Neural progenitor cell (in vitro differentiated cells): ENCODE measurements at regions not wholly inside any gene's neighbourhood (a gene's known extent, or its start where the extent isn't known, plus 50 kb on each side); places are given as distances from the start of the nearest gene placed in this dataset. TPM values are rescaled to one million over a fixed set of nuclear protein-coding genes. Genes with fewer than 3 reads are reported as not detected.

ENCODE experiments used
- DNase-seq: peaks from one replicate; pipeline ENCODE4 v3.0.0-alpha.2; 2016; ENCODE audit warnings: low spot score
- H2AFZ ChIP-seq: fragments of 200-600 bp; sonication (generic); replicated peaks from 2 replicates; pipeline ENCODE4 v1.6.1; 2016; ENCODE audit warnings: antibody characterized with exemption
- H3F3A ChIP-seq: fragments of 200-600 bp; sonication (generic); 2 replicates; pipeline ENCODE4 v1.6.1; 2016; ENCODE audit warnings: antibody characterized with exemption, low read depth
- H3K27ac ChIP-seq: fragments of 200-600 bp; sonication (generic); 2 replicates; pipeline ENCODE4 v1.5.1; 2016; ENCODE audit warnings: mild to moderate bottlenecking
- H3K27me3 ChIP-seq: fragments of 200-600 bp; sonication (generic); 2 replicates; pipeline ENCODE4 v1.6.1; 2016; ENCODE audit warnings: mild to moderate bottlenecking, moderate library complexity
- H3K36me3 ChIP-seq: fragments of 200-600 bp; sonication (generic); 2 replicates; pipeline ENCODE4 v1.5.1; 2016
- H3K4me1 ChIP-seq: fragments of 200-600 bp; sonication (generic); 2 replicates; pipeline ENCODE4 v1.6.1; 2016; ENCODE audit warnings: mixed run types
- H3K4me2 ChIP-seq: fragments of 200-600 bp; sonication (generic); 2 replicates; pipeline ENCODE4 v1.6.1; 2016
- H3K4me3 ChIP-seq: fragments of 200-600 bp; sonication (generic); 2 replicates; pipeline ENCODE4 v1.5.1; 2016
- H3K79me2 ChIP-seq: fragments of 200-600 bp; sonication (generic); 2 replicates; pipeline ENCODE4 v1.6.1; 2016; ENCODE audit warnings: low read depth
- H3K9ac ChIP-seq: fragments of 200-600 bp; sonication (generic); 2 replicates; pipeline ENCODE4 v1.6.1; 2016
- H3K9me3 ChIP-seq: fragments of 200-600 bp; sonication (generic); 2 replicates; pipeline ENCODE4 v1.5.1; 2016; ENCODE audit warnings: low read depth
- H4K20me1 ChIP-seq: fragments of 200-600 bp; sonication (generic); 2 replicates; pipeline ENCODE4 v1.6.1; 2016; ENCODE audit warnings: low read depth
- H3K27ac Mint-ChIP-seq: 3 replicates; pipeline ENCODE4 v1.8.0; 2021; ENCODE audit warnings: mixed read lengths
- H3K27me3 Mint-ChIP-seq: 2 replicates; pipeline ENCODE4 v1.8.0; 2022; ENCODE audit warnings: low read depth, mild to moderate bottlenecking, inconsistent platforms, moderate library complexity, mixed read lengths; ENCODE audit not compliant: insufficient read depth
- H3K36me3 Mint-ChIP-seq: 3 replicates; pipeline ENCODE4 v1.8.0; 2021; ENCODE audit warnings: mixed read lengths
- H3K4me1 Mint-ChIP-seq: 3 replicates; pipeline ENCODE4 v1.8.0; 2021; ENCODE audit warnings: mixed read lengths
- H3K4me3 Mint-ChIP-seq: 3 replicates; pipeline ENCODE4 v1.8.0; 2021; ENCODE audit warnings: mild to moderate bottlenecking, moderate library complexity, mixed read lengths
- H3K9me3 Mint-ChIP-seq: 3 replicates; pipeline ENCODE4 v1.8.0; 2020; ENCODE audit warnings: mixed read lengths
- EZH2 ChIP-seq: fragments of 200-600 bp; sonication (generic); IDR thresholded peaks from 2 replicates; pipeline ENCODE4 v1.6.1; 2017; ENCODE audit warnings: antibody characterized with exemption, mild to moderate bottlenecking, moderate library complexity
- EZH2phosphoT487 ChIP-seq: fragments of 200-600 bp; sonication (generic); IDR thresholded peaks from 2 replicates; pipeline ENCODE4 v1.6.1; 2017; ENCODE audit warnings: antibody characterized with exemption
- small RNA-seq: library from RNA; depleted of rRNA; stranded (forward); fragments of <200 nt; gene quantifications from one replicate; pipeline ENCODE3, GENCODE V24; 2015
- TF ChIP-seq, protein P1 (sequence below): fragments of 200-600 bp; sonication (generic); IDR thresholded peaks from 2 replicates; pipeline ENCODE4 v1.5.1; 2017; ENCODE audit warnings: antibody characterized with exemption, mild to moderate bottlenecking

DNA sequence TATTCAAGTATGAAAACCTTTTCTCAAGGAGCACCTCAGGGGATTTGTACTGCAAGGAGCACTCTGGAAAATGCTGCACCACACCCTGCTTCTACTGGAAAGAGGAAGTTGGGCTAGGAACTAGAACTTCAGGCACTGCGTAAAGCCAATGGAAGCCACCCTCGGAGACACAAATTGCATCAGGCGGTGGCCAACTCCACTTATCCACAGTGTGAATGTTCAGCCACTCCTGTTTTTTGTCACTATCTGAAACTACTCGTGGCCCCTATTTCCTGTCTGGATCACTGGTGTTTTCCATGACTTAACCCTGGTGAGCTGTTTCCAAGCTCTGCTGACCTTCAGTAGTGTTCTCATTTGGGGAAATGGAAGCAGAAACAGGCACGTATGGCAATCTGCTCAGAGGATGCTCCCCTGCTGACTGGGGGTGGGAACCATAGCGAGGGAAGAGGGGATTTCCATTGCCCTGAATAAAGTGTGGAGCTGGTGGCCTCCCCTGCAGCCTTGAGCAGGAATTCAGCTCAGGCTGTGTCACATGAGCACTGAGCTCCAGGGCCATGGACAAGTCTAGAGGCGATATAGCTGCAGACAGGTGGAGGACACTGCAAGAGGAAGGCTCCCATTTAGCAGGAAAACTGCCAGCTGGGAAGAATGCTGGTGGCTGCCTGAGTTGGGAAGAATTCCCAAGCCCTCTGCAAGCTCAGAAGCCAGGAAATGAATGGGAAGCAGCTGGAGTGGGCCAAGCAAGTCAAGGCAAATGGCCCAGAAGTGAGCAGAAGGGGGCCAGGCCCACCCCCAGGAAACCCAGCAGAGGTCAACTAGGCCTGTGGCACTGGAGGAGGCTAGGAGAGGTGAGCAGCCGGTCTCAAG, 50.5 kb upstream of the RAP1B start:
- peak overlapping the region; percentile 36 for H2AFZ ChIP-seq
- no peak overlapping the region for H3K9ac ChIP-seq
- H3K27ac Mint-ChIP-seq = peak overlapping the region; percentile 43
- no peaks in the 10 kb centered on the region for H3K36me3 Mint-ChIP-seq
- DNase-seq = peak; percentile 16
- peaks cover 14% of the 10 kb centered on the region for H3K4me1 ChIP-seq
- H3K36me3 ChIP-seq = no peaks in the 10 kb centered on the region
- no peaks in the 10 kb centered on the region for H3K79me2 ChIP-seq
- H3K27me3 Mint-ChIP-seq = peaks cover 3% of the 10 kb centered on the region
- H3K4me2 ChIP-seq = peak overlapping the region; percentile 21
- no peak overlapping the region for H3K4me3 ChIP-seq
- TF ChIP-seq EZH2phosphoT487 = no peak
- TF ChIP-seq, protein P1, sequence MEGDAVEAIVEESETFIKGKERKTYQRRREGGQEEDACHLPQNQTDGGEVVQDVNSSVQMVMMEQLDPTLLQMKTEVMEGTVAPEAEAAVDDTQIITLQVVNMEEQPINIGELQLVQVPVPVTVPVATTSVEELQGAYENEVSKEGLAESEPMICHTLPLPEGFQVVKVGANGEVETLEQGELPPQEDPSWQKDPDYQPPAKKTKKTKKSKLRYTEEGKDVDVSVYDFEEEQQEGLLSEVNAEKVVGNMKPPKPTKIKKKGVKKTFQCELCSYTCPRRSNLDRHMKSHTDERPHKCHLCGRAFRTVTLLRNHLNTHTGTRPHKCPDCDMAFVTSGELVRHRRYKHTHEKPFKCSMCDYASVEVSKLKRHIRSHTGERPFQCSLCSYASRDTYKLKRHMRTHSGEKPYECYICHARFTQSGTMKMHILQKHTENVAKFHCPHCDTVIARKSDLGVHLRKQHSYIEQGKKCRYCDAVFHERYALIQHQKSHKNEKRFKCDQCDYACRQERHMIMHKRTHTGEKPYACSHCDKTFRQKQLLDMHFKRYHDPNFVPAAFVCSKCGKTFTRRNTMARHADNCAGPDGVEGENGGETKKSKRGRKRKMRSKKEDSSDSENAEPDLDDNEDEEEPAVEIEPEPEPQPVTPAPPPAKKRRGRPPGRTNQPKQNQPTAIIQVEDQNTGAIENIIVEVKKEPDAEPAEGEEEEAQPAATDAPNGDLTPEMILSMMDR = no peak
- TF ChIP-seq EZH2 = no peak
- H3K9me3 ChIP-seq = no peaks in the 10 kb centered on the region
- H3K27ac ChIP-seq = peak overlapping the region; percentile 18
- H3K27me3 ChIP-seq = no peaks in the 10 kb centered on the region
- no peak overlapping the region for H3K4me3 Mint-ChIP-seq
- peaks cover 15% of the 10 kb centered on the region for H3K4me1 Mint-ChIP-seq
- no peaks in the 10 kb centered on the region for H4K20me1 ChIP-seq
- H3F3A ChIP-seq = peaks cover 5% of the 10 kb centered on the region
- no peaks in the 10 kb centered on the region for H3K9me3 Mint-ChIP-seq

DNA sequence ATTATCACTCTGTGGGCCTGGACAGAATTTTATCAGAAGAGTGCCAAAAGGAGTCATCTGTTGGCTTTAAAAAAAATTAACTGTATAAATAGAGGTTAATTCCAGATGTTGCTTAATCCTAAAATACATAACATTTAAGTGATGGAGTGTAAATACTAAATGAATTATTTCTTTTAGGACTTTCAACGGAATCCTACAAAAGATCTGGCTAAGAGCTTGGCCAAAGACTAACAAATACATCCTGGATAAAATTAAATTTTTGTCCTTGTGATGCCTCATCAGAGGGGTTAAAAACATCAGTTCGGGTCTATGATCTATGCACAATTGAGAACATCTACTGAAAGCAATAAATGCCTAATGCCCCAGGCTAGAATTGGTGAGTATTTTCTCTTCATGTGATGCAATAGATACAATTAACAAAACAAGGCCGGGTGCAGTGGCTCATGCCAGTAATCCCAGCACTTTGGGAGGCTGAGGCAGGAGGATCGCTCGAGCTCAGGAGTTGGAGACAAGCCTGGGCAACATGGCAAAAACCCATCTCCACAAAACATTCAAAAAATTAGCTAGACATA, 49.8 kb upstream of the RAP1B start:
- Histone ChIP-seq H2AFZ (peak overlapping the region; percentile 36), H3K27me3 (no peaks in the 10 kb centered on the region), H3K9me3 (no peaks in the 10 kb centered on the region), H3K36me3 (no peaks in the 10 kb centered on the region), H3K4me3 (no peak overlapping the region), H3K4me2 (no peak overlapping the region), H3K27ac (no peak overlapping the region), H4K20me1 (no peaks in the 10 kb centered on the region), H3K4me1 (peaks cover 14% of the 10 kb centered on the region), H3K9ac (no peak overlapping the region), H3K79me2 (no peaks in the 10 kb centered on the region), H3F3A (peaks cover 5% of the 10 kb centered on the region)
- DNase-seq = no peak
- peaks cover 15% of the 10 kb centered on the region for H3K4me1 Mint-ChIP-seq
- no peaks in the 10 kb centered on the region for H3K36me3 Mint-ChIP-seq
- H3K27me3 Mint-ChIP-seq = peaks cover 3% of the 10 kb centered on the region
- no peak overlapping the region for H3K4me3 Mint-ChIP-seq
- H3K9me3 Mint-ChIP-seq = no peaks in the 10 kb centered on the region
- H3K27ac Mint-ChIP-seq = no peak overlapping the region
- TF ChIP-seq, protein P1 = no peak
- no peak for TF ChIP-seq EZH2
- TF ChIP-seq EZH2phosphoT487 = no peak

Small RNA genes in the stretch of these regions (small RNA-seq; reads per million reads assigned to genes)
- not detected for gene AC008033.2
